NCI-H1092 (cell line): ENCODE measurements at regions not wholly inside any gene's neighbourhood (a gene's known extent, or its start where the extent isn't known, plus 50 kb on each side); places are given as distances from the start of the nearest gene placed in this dataset.
A peak's percentile ranks its signal among the peaks of the same experiment; 100 is the strongest.

Experiments
- DNase-seq: peaks from one replicate; lab custom pipeline; 2025; lab: John Stamatoyannopoulos, UW

DNA sequence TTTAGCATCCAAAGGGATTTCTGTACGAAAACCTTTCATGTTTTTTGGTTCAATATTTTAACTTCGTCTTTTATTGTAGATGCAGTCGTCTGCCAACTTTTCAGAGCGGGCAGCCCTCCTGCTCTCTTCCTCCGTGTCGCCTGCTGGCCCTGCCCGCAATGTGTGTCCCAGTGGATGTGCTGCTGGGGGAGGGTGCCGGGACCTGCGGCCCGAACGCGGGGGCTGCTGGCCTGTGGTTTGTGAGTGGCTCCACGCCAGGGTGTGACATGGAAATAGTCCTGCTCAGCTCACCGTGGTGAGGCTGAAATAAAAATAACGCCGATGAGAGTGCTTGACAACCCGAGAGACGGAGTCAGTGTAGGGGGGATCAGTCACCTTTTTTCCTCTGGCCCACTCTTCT is 59.7 kb upstream of the GRPEL1 start:
- DNase-seq = no peak

DNA sequence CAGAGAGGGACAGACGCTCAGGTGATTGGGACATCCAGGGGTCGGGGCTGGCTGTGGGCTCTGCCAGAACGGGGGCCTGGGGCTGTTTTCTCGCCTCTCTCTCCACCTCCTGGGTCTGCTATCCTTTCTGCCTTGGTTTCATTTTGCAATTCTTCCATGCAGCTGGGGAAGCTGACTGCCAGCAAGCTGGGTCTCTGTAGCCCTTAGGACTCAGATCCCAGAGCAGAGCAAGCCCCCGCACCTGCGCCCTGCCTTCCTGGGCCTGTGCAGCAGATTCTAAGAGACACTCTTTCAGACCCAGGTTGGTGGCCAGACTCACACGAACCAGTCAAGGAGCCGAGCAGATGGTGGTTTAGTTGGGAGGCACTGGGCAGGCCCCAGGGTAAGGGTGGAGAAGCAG is 59.1 kb upstream of the GRPEL1 start:
- no peak for DNase-seq

DNA sequence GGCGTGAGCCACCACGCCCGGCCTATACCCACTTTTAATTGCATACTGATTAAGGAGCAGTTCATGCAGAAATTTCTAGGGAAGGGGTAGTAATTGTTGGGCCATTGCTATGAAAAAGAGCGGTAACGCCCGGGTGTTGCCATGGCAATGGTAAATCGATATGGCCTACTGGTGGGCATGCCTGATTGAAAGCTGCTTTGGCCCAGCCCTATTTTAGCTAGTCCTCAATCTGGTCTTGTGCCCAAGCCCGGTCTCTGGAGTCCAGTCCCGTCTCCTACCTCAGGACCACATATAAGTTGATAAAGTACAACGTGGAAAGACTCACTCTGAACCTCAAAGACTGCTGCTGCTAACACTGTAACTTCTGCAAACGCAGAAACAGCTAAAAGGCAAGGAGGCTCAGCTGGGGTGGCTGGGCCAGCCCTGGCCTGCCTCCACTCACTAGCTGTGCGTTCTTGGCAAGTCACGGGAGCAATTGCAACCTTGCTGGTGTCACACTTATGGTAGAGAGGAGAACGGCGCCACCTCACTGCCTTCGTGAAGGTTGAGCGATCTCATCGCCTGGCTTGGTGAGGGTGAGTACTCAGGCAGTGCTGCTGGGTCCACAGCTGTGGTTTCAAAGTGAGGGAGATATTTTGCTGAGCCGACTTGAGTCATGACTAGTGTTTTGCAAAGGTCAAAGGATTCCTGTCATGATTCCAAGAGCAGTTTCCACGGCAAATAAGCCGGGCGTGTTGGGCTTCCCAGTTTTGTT is 57.0 kb upstream of the GRPEL1 start:
- DNase-seq = peak; percentile 19

DNA sequence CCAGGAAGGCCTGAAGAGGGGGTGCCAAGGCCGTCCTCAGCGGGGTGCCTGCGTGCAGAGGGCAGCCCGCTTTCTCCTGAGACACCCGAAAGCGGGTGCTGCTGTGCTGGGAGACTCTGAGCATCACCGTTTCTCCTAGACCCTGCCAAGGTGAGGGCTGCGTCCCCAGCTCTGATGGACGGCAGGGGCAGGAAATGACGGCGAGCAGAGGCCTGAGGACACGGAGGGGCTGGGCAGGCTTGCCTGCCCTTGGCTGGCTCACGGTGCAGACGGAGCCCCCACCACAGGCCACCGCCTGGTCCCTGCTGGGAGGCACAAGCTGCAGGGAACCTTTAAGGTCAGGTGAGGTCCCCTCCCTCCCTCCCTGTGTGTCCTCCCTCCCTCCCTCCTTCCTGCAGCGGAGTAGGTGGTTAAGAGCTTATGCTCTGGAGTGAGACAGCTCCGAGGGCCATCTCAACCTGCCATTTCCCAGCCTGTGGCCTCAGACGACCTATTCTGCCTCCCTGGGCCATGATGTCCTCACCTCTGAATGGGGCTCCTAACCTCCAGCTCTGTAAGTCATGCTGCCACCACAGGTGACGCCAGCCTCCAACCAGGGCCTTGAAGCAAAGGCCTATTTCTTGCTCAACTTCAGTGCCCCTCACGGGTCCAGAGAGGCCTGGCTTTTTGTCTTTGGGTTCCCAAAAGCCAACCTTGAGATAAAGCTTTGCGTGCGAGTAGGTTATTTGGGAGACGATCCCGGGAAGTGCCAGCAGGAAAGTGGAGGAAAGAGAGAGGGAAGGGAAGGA is 54.2 kb upstream of the GRPEL1 start:
- no peak for DNase-seq

DNA sequence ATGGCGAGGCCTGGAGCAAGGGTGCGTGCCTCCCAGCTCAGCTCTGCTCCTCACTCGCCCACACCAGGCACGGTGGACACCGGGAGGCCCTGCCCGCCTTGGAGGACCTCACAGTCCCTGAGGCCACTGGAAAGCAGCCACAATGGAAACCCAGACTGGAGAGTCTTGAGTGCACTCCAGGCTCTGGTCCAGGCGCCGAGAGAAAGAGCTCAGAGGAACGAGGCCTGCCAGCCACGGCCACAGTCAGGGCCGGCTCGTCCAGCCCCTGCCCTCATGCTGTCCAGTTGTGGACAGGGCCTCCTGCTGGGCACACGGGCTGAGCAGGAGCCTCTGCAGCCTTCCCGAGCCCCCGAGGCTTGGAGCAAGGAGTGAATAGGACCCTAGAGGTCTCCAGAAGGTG is 53.3 kb upstream of the GRPEL1 start:
- DNase-seq = no peak

DNA sequence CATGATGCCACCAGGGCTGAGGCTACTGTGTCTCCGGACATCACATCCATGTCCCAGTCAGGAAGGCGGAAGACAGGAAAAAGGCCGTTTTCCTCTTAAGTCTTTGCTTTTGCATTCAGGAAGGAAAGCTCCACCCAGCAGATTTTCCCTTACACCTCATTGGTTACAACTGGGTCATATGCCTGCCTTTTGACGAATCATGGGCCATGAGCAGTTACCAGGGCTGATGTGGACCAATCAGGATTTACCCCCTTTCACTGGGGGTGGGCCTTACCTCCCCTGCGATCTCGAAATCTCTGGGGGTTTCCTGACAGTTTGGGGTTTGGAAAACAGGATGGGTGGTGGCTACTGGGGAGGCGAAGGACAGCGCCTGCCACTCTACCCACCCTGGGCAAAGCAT is 52.5 kb upstream of the GRPEL1 start:
- DNase-seq = no peak

DNA sequence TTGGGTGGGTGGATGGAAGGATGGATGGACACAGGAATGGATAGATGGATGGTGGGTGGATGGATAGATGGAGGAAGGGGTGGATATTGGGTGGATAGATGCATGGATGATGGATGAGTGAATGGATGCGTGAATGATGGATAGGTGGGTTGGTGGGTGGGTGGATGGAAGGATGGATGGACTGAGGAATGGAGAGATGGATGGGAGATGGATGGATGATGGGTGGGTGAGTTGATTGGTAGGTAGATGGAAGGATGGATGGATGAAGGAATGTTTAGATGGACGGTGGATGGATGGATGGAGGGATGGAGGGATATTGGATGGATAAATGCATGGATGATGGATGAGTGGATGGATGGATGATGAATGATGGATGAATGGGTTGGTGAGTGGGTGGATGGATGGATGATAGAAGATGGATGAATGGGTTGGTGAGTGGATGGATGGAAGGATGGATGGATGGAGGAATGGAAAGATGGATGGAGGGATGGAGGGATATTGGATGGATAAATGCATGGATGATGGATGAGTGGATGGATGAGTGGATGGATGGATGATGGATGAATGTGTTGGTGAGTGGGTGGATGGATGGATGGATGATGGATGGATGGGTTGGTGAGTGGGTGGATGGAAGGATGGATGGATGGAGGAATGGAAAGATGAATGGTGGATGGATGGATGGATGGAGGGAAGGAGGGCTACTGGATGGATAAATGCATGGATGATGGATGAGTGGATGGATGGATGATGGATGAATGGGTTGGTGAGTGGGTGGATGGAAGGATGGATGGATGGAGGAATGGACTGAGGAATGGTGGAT is 50.4 kb upstream of the GRPEL1 start:
- no peak for DNase-seq
